Stimulated activated CD4-positive, alpha-beta T cell treated with anti-CD3 and anti-CD28 coated beads, Interleukin-1b, Interleukin-23, amount 100 ng/mL, for 4 hours (primary cell): ENCODE measurements at regions not wholly inside any gene's neighbourhood (a gene's known extent, or its start where the extent isn't known, plus 50 kb on each side); places are given as distances from the start of the nearest gene placed in this dataset.
"Not testable (repeated sequence)": the region's sequence is repeated elsewhere in the genome, so short reads cannot be mapped to it uniquely, and the experiment has no call there.

Source experiments
- DNase-seq, 2 donors: peaks; one replicate each; pipeline ENCODE4 v3.0.0-alpha.2; 2020; ENCODE audit warnings: low read depth in 2 of 2

GRCh38 chr7:112937651-112938415 is 147.6 kb upstream of the TMEM168 start:
- DNase-seq = no peak

GRCh38 chr7:112933598-112933997 is 143.4 kb upstream of the TMEM168 start:
- DNase-seq = no peak

- DNase-seq = no peak
These were observed 140.6 kb upstream of the TMEM168 start for GRCh38 chr7:112930787-112931186.

GRCh38 chr7:112929421-112929820 is 139.2 kb upstream of the TMEM168 start:
- DNase-seq = no peak

- DNase-seq = no peak
These were observed 135.8 kb upstream of the TMEM168 start for GRCh38 chr7:112926018-112926417.

- not testable (repeated sequence) for DNase-seq
These were observed 132.4 kb upstream of the TMEM168 start for GRCh38 chr7:112922546-112922945.

GRCh38 chr7:112916431-112916830 is 126.2 kb upstream of the TMEM168 start:
- DNase-seq = not testable (repeated sequence)

GRCh38 chr7:112908086-112908485 is 117.9 kb upstream of the TMEM168 start:
- DNase-seq = no peak

GRCh38 chr7:112907658-112908057 is 117.5 kb upstream of the TMEM168 start:
- DNase-seq = no peak

GRCh38 chr7:112905950-112906349 is 115.8 kb upstream of the TMEM168 start:
- no peak for DNase-seq

- no peak for DNase-seq
These were observed 115.2 kb upstream of the TMEM168 start for GRCh38 chr7:112905413-112905812.

- no peak for DNase-seq
These were observed 108.5 kb upstream of the TMEM168 start for GRCh38 chr7:112898432-112899290.

GRCh38 chr7:112897839-112898431 is 107.7 kb upstream of the TMEM168 start:
- DNase-seq = no peak

- DNase-seq = no peak
These were observed 105.9 kb upstream of the TMEM168 start for GRCh38 chr7:112896026-112896601.

GRCh38 chr7:112892263-112892662 is 102.1 kb upstream of the TMEM168 start:
- no peak for DNase-seq

GRCh38 chr7:112891698-112892097 is 101.5 kb upstream of the TMEM168 start:
- DNase-seq = no peak

- DNase-seq = no peak
These were observed 99.7 kb upstream of the TMEM168 start for GRCh38 chr7:112889834-112890438.

GRCh38 chr7:112889268-112889667 is 99.1 kb upstream of the TMEM168 start:
- DNase-seq = no peak

- DNase-seq = no peak
These were observed 98.6 kb upstream of the TMEM168 start for GRCh38 chr7:112888781-112889180.

- no peak for DNase-seq
These were observed 97.8 kb upstream of the TMEM168 start for GRCh38 chr7:112887976-112888375.

GRCh38 chr7:112887337-112887736 is 97.1 kb upstream of the TMEM168 start:
- DNase-seq = no peak

- DNase-seq = no peak
These were observed 96.0 kb upstream of the TMEM168 start for GRCh38 chr7:112886208-112886607.
